CD4-positive, alpha-beta T cell treated with Interleukin-1 beta for 1 hour (primary cell): ENCODE measurements at regions not wholly inside any gene's neighbourhood (a gene's known extent, or its start where the extent isn't known, plus 50 kb on each side); places are given as distances from the start of the nearest gene placed in this dataset.

Source experiments
- DNase-seq, 2 donors: peaks; one replicate each; pipeline ENCODE4 v3.0.0-alpha.2; 2020 to 2022

DNA sequence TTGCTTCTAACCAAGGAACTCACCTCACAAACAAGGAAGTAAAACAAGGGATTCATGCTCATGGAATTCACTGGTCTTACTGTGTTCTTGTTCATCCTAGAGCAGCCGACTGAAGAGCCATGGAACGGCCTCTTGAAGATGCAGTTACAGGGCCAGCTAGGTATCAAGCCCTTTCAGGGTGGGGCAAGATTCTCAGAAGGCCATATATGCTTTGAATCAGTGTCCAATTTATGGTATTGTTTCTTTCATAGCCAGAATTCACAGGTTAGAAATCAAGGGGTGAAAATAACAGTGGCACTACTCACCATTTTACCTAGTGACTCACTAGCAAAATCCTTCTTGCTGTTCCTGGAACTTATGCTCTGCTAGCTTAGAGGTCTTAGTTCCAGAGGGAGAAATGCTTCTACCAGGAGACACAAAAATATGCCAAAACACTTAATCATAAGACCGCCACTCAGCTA is 159.5 kb upstream of the CDH10 start:
- DNase-seq: no peak

DNA sequence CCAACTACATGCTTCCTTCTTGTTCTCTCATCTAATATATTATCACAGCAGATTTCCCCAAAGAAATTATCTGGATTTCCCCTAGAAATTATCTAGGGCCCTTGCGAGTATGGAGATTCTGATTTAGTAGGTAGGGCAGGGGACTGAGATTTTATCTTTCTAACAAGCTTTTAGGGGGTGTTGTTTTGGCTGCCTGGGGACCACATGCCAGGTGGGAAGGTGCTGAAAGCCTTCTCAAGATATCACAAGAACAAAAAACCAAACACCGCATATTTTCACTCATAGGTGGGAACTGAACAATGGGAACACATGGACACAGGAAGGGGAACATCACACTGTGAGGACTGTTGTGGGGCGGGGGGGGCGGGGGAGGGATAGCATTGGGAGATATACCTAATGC is 146.5 kb upstream of the CDH10 start:
- no peak for DNase-seq

DNA sequence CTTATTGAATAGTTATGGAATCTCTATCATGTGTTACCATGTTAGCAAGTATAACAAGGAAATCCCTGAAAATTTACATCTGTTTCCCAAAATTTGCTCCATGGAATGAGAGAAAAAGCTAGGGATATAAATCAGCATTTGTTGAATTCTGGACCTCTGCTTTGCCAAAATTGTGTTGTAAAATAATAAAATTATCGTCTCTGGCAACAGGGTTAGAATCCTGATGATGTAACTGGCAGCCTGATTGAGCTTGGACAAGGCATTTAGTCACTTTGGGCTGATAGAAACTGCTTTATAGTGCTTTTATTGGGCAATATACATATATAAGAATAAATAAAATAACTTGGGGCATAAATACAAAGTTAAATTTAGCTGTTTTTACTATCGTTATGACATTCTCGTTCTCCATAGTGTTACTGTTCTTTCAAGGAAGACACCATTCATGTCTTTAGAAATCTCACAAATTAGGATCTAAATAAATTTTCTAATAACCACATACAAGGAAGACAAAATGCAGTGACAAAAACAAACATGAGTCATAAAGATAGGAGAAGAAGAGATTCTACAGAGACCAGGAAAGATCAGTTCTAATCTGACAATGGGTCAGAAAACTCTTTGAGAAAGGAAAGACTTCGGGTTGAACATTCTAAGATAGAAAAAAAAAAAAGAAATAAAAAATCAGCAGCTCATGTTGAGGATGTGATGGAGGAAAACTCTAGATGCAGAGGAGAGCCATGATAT is 145.0 kb upstream of the CDH10 start:
- no peak for DNase-seq

DNA sequence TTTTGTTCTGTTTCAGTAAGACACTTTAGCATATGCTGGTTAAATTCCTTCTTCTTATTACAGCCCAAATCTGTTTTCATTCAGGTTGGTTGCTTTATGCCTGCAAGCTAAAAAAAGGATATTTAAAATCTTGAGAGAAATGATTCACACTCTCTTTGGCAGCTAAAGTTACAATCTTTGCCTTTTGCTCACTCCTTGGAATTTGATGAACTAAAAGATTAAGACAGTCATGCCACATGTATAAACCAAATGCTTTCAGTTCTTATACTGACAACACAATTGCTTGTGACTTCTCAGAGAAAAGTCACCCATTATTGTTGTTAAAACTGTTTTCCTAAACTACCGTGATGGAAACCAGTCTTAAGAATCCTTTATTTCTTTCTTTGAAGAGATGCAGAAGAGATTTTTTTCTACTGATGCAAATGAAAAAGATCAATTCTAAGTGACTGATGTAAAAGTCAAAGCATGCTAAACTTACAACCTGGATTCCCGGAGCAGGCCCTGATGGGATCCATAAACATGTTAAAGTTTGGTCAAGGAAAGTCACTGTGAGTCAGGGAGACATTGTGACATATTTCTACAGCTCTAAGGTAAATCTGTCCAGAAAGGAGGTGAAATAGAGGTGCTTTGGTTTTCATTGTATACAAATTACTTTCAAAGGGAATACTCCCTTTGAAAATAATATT is 144.2 kb upstream of the CDH10 start:
- no peak for DNase-seq

DNA sequence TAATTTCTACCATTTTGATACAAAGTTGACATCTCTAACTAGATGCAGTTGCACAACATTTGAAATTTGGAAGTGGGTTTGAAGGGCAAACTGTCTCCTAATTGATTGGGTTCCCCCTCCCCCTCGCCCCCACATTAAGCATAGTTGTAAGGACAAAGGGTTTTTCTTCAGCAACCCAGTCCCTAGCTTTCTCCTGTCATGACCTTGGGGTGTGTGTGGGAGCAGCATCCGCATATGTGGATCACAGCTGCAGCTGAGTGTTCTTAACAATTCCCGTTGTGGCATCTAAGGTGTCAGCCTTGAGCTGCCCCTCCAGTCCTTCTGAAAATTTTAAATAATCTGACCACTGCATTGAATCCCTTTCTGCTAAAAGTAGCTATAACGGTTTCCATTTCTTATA is 141.3 kb upstream of the CDH10 start:
- DNase-seq: no peak

DNA sequence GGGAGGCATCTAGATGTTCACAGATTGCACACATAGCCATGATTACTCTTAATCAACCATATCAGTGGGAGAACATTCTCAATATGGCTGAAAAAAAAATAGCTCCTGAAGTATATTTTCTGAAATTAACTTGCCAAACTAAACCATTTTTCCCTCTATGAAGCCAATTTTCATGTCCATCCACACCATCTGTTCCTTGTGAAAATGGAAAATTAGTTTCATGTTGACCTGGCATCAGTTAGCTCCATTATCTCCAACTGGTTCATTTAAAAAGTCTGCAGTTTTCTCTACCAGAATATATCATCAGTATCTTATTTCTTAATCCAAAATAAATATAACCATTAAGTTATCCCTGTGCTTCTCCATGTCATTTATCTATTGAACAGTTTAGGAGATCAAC is 138.8 kb upstream of the CDH10 start:
- no peak for DNase-seq

DNA sequence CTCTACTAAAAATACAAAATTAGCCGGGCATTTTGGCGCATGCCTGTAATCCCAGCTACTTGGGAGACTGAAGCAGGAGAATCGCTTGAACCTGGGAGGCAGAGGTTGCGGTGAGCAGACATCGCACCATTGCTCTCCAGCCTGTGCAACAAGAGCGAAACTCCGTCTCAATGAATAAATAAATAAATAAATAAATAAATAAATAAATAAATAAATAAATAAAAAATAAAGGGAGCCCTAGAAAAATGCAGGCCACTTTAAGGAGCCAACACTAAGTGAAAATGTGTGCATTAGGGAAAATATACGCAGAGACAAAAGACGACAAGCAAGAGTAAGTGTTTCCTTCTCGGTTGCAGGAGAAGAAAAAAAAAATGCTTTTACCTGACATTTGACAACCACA is 132.6 kb upstream of the CDH10 start:
- no peak for DNase-seq

DNA sequence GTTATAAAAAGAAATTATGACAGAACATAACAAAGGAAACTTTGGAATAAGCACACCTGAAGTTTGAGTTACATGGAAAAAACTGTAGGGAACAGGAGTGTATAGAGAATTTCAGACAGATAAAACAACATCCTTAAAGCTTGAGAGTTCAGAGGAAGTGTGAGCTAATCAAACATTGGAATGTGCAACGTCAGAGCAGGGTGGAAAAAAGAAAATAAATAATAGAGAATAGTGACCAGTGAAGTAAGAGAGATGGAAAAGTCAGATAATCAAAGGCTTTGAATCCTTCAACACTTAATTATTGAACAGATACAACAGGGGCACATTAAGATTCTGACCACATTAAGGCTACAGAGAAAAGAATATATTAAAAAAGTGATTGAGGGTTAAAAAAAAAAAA is 128.5 kb upstream of the CDH10 start:
- DNase-seq: no peak

DNA sequence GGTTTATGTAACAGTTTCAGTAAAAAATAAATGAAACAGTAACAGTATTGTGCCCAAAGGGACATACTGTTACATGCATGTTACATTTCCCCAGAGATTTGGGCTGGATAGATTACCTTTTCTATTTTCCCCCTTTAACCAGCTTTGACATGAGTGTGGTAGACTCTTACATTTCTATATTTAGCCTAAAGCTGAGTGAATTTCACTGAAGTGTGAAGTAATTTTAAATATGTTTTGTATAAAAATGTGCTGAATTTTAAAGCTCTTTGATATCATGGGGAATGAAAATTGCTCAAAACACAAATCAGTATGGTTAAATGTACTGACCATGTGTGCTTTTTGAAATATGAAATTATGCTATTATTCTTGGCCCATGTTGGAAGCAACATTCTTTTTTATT is 122.3 kb upstream of the CDH10 start:
- no peak for DNase-seq

DNA sequence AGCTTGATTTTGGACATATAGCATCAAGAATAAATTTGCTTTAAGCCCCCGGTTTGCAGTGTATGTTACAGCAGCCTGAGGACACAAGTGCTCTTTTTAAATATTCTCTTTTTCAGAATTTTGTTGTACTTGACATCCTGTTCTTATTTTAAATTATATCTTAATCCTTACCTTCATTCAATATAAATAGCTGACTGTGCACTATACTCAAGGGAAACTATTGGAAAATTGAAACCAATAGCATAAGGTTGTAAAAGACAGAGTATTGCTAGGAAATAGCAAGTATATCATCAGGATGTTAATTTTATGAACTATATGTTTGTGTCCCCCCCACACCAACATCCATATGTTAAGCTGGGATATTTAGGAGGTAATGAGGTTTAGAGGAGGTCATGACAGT is 120.4 kb upstream of the CDH10 start:
- no peak for DNase-seq

DNA sequence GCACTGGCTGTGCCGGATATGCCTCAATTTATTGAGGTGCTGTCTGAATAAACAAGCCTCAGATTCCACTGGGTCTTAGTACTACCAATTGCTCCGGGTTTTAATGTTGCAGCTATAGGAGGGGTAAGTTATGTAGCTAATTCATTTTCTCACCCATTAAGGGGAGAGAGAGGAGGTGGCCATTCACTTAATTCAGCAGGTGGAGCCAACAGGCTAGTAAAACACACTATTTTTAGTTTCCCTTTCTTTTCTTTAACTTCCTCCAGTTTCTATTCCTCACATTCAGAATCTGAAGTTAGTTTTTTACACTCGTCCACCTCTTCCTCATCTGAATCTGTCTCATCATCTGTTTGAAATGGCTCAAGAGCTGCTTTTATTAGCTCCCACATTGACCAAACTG is 105.6 kb upstream of the CDH10 start:
- no peak for DNase-seq

DNA sequence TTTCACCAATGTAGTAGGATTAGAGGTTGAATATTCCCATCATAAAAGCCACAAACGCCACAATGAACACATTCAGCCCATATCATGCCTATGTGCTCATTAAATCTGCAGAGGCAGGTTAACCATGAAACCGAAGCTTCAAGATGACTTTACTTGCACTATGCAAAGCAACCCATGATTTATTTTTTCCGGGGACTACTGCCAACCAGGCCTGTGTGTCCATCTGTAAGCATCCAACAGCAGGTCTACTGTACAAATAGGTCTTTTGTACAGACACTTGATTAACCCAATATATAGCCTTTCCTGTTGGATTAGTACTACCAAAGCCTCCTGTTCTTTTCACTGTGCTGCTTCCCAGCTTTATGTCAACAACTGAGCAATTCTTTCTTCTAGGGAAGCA is 104.9 kb upstream of the CDH10 start:
- DNase-seq: no peak

DNA sequence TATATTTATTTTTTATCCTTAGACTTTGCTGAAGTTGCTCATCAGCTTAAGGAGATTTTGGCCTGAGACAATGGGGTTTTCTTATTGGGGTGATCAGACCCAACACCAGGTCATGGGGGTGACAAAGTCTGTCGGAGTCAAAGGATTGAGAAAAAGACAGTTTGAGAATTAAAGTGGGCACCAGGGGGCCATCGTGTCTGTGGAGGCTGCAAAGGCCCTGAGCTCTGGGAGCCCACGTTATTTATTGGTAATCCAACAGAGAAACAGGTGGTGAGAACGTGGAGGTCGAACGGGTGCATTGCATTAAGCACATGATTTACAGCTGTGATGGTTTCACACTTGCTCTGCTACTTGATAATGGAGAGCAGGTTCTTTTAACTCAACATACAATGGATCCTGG is 102.5 kb upstream of the CDH10 start:
- DNase-seq: no peak

DNA sequence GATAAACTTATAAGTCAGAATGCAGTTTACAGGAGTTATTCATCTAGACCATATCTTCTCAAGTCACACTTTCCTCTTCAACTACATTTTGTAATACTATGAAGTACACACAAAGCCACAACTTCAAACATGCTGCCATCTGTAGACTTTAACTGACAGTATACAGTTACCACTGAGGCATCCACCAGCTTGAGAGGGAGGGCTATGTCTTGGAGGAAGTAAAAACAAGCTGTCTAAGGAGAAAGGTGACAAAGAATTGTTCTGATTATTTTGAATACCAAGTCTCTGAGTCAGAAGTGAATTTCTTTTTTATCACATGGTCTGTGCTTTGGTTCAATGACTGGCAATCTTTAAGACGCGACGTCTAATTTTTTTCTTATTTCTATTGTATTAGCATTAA is 97.6 kb upstream of the CDH10 start:
- DNase-seq: no peak

DNA sequence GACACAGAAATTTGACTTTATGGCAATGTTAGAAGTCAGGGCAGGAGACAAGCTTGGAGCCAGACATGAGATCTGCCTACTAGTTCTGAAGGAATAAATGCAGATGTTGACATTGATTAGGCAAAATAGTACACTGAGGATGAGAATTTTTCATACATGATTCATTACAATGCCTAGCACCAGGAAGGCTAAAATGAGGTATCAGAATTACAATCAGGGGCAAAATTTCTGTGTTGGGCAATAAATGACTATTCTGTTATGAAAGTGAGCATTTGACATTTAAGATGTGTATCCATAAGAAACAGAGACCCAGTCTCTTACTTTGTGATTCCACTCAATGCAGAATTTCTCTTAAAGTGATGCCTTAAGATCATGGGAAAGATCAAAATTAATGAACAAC is 92.4 kb upstream of the CDH10 start:
- DNase-seq: no peak

DNA sequence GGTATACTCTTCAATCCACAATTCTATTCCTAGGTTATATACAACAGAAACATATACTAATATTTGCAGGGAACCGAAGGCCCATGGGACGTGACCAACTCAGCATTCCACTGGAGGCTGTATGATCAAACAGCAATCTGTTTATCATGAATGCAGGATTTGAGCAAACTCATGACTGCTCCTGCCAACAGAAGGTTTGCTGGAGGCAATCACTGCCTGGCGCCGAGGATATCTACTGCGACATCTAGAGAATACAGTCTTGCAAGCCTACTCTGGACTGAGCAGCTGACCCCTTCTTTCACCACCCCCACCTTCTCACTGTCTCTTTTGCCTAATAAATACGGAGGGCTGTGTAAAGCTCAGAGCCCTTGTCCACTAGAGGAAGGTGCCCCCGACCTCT is 90.5 kb upstream of the CDH10 start:
- no peak for DNase-seq

DNA sequence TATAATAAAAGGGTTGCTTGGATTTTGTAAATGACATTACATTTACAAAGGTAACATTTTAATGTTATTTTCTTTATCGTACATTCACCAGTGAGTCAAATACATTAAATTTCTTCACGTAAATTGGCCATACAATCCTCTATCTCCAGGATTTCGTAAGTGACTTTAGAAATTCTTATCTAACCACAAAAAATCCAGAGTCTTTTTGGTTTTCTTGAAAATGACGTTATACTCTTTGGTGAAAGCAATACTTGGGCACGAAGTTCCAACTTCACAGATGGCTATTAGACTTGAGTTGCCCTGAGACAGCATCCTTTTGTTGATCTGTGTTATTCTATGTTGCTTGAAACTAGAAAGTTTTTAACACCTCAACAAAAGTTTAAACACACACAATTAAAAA is 87.4 kb upstream of the CDH10 start:
- no peak for DNase-seq

DNA sequence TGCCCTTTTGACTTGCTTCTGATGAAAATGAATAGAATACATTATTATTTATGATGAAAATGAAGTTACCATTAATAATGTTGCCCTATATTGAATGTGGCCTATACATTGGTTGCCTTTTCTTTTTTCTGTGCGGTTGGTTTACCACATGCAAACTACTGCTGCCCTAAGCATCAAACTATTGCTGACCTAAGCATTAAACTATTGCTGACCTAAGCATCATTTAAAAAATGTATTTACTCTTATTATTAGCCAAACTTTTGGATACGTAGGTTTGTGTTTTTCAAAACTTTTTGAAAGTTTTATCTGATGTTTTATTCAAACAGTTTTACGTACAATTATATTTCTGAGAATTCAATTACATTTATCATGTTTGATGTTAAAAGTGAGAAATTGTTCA is 76.0 kb upstream of the CDH10 start:
- DNase-seq: no peak

DNA sequence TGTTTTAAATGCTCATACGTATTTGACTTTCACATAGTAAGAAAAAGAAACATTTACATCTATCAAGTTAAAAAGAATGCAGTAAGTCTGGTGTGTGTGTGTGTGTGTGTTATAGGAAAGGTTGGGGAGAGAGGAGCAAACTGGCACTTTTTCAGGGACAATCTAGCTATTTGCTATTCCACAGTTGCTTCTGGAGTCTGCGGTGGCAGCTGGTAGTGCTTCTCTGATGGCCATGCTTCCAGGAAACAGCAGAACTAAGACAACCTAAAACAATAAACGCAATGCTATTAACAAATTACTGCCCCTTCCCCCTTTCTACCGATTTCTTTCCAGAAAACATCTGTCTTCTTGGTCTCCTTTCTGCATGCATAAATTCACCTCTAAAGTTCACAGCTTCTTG is 70.0 kb upstream of the CDH10 start:
- DNase-seq: no peak

DNA sequence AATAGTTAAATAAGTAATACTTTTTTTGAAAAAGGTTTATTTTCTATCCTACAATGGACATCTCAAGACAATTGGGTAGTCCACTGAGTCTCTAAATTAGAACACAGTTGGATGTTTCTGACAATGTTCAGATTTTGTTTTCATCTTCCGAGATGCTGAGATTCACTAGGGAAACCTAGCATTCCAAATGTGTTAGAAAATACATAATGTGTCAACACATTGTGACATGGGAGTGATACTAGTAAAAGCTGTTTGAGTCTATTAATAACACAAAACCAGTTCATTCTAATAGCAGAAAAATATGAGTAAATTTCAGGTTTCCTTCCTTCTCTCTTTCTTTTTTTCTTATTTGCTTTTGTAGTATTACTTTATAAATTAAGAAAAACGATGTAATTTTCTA is 68.2 kb upstream of the CDH10 start:
- DNase-seq: no peak

DNA sequence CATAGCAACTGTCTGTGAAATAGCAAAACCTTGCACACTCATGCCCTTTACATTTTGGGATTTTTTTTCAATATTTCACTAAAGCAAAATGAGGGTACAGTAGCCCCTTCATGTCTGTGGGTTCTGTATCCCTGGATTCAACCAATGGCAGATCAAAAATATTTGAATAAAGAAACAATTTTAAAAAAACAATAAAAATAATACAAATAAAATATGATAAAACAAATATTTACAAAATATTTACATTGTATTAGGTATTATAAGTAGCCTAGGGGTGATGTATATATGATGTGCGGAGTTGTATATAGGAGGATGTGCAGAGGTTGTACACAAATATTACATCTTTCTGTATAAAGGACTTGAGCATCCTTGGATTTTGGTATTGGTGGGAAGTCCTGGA is 67.3 kb upstream of the CDH10 start:
- DNase-seq: no peak

DNA sequence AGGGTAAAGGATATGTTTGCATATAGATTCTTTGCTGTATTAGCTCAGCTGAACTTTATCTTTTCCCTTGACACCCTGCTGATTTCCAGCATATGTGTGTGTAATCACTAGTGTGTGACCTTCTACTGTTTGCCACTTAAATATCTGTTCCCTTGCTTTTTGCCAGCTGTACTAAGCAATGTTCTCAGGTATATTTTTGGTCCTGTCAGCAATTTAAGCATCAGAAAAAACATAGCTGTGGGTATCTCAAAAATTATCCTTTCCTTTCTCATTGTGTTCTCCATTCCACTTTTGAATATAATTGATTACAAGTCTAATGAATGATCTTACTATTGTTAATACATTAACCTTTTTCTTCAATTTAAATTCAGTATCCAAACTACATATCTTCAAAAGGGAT is 59.2 kb upstream of the CDH10 start:
- DNase-seq: no peak
